ENCODE measurements at regions not wholly inside any gene's neighbourhood (a gene's known extent, or its start where the extent isn't known, plus 50 kb on each side); places are given as distances from the start of the nearest gene placed in this dataset.

DNA sequence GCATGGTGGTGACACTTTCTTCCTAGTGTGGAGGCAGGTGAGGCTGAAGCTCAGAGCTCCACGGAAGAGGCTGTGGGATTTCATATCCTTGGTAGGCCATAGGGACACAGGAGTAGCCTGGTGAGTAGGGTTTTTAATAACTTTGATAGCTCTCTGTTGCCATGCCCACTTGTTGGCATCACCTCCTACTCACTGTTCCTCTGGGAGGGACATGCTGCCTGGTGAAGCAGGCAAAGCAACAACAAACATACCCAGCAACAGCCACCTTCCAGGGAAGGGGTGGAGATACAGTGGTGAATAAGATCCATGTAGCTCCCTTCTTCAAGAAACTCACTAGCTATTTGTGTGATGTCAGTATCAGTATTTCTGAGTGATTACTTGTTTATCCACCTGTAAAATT, 285.4 kb downstream of the CLIC5 start:
- TF ChIP-seq SPI1 (IDR thresholded peaks at IDR 0.05; ENCODE audit: low read depth, low read length) (no peak), POLR2AphosphoS5 (IDR thresholded peaks at IDR 0.05; ENCODE audit: low read depth, low read length) (no peak), POLR2A (IDR thresholded peaks at IDR 0.05; ENCODE audit: low read depth, low read length) (no peak), TAF1 (IDR thresholded peaks at IDR 0.05; ENCODE audit: low read depth, low read length) (no peak), PAX5 (IDR thresholded peaks at IDR 0.05; ENCODE audit: insufficient read depth, low read length, severe bottlenecking) (no peak), POU2F2 (IDR thresholded peaks at IDR 0.05; ENCODE audit: low read depth, low read length) (no peak)

Data from GM12891 (cell line).